Pancreas (tissue), 10 donors: ENCODE measurements at regions not wholly inside any gene's neighbourhood (a gene's known extent, or its start where the extent isn't known, plus 50 kb on each side); places are given as distances from the start of the nearest gene placed in this dataset.

ENCODE experiments used
- ATAC-seq, 4 donors: fragments of 200-7000 bp; cut with Tn5 transposase; one replicate each; pipeline versions ENCODE4 v1.8.0 to v1.9.1; 2020; ENCODE audit warnings: mild to moderate bottlenecking in 4 of 4, moderate library complexity in 4 of 4
- DNase-seq, 6 donors: peaks; one replicate each; pipeline ENCODE4 v3.0.0-alpha.2; 2020
- FAIRE-seq: peaks from 2 replicates; lab custom pipeline; 2012; peaks lifted over from hg19 to GRCh38; lab: Jason Lieb, UNC
- H3K27ac ChIP-seq, 4 donors: fragments of 200-600 bp; sonication (generic); 1 replicate in 3 of 4; 2 replicates in 1 of 4; pipeline versions ENCODE4 v1.5.0 to v1.8.0; 2020
- H3K27me3 ChIP-seq, 4 donors: fragments of 200-600 bp; one replicate each; pipeline ENCODE4 v1.8.0; 2021
- H3K36me3 ChIP-seq, 3 donors: fragments of 200-600 bp; sonication (generic) in 1 of 3; one replicate each; pipeline versions ENCODE4 v1.5.0 to v1.8.0; 2020 to 2021
- H3K4me1 ChIP-seq, 3 donors: fragments of 200-600 bp; one replicate each; pipeline ENCODE4 v1.8.0; 2021
- H3K4me3 ChIP-seq, 4 donors: fragments of 200-600 bp; sonication (generic) in 2 of 4; one replicate each; pipeline versions ENCODE4 v1.5.0 to v1.8.0; 2020 to 2021
- H3K9me3 ChIP-seq, 4 donors: fragments of 200-600 bp; one replicate each; pipeline ENCODE4 v1.8.0; 2021
- WGBS, 2 donors: extraction: QIAGEN DNeasy Blood & Tissue Kit; methylation state at CpG; one replicate each; pipeline ENCODE4 v1.1.7; 2013; 5-methylcytosine and 5-hydroxymethylcytosine counted together
- intact Hi-C, 3 donors: fragments of 100-400 bp; cut with DNase I; formaldehyde crosslinking; loops; one replicate each; pipeline versions ENCODE4 v1.11.1 to v1.14.2; 2022
- TF ChIP-seq, protein P1 (sequence below), 4 donors: fragments of 200-600 bp; sonication (generic) in 3 of 4; IDR thresholded peaks; one replicate each; pipeline versions ENCODE4 v1.5.0 to v1.8.0; 2021; ENCODE audit warnings: antibody characterized with exemption in 4 of 4
- donor health status: healthy with polysubstance abuse.
- donor health status: DM: no; HTN: no; CAD: no; lungs with moderate emphysema.
- donor health status: DM: no; HTN: no; CAD: no.
- donor health status: control.
- donor health status: control.
- donor health status: Bipolar disorder and iron deficiency.
- donor health status: DM: yes; HTN: yes; CAD: no.
- donor health status: DM: no; HTN: no; CAD: no.
- donor health status: DM: no; HTN: no; CAD: no.
- donor health status: DM: yes; HTN: yes; CAD: no.

- no peak overlapping the region for H3K4me3 ChIP-seq
- intact Hi-C loops: no loop called here
- TF ChIP-seq, protein P1, sequence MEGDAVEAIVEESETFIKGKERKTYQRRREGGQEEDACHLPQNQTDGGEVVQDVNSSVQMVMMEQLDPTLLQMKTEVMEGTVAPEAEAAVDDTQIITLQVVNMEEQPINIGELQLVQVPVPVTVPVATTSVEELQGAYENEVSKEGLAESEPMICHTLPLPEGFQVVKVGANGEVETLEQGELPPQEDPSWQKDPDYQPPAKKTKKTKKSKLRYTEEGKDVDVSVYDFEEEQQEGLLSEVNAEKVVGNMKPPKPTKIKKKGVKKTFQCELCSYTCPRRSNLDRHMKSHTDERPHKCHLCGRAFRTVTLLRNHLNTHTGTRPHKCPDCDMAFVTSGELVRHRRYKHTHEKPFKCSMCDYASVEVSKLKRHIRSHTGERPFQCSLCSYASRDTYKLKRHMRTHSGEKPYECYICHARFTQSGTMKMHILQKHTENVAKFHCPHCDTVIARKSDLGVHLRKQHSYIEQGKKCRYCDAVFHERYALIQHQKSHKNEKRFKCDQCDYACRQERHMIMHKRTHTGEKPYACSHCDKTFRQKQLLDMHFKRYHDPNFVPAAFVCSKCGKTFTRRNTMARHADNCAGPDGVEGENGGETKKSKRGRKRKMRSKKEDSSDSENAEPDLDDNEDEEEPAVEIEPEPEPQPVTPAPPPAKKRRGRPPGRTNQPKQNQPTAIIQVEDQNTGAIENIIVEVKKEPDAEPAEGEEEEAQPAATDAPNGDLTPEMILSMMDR (IDR thresholded peaks at IDR 0.05): no peak
- no peak for DNase-seq
- no peaks in the 10 kb centered on the region for H3K9me3 ChIP-seq
- no peaks in the 10 kb centered on the region for H3K4me1 ChIP-seq
- no peaks in the 10 kb centered on the region for H3K36me3 ChIP-seq
- H3K27ac ChIP-seq: no peak overlapping the region
- no peak for ATAC-seq
- WGBS, 2 donors: 26 to 28% methylated on average over 6 of the region's 6 CpGs
- FAIRE-seq: no peak
- H3K27me3 ChIP-seq: no peaks in the 10 kb centered on the region
Measured at GRCh38 chr10:6763423-6763822, 183.3 kb upstream of the PRKCQ start.

- Histone ChIP-seq H3K9me3 (no peaks in the 10 kb centered on the region), H3K27me3 (no peaks in the 10 kb centered on the region), H3K4me3 (no peak overlapping the region), H3K36me3 (no peaks in the 10 kb centered on the region), H3K27ac (no peak overlapping the region), H3K4me1 (no peaks in the 10 kb centered on the region)
- WGBS, 2 donors: 23 to 24% methylated on average over 5 of the region's 5 CpGs
- intact Hi-C loops: no loop called here
- no peak for FAIRE-seq
- DNase-seq: no peak
- TF ChIP-seq, protein P1 (IDR thresholded peaks at IDR 0.05): no peak
- ATAC-seq: no peak
Measured at GRCh38 chr10:6763001-6763400, 182.9 kb upstream of the PRKCQ start.

DNA sequence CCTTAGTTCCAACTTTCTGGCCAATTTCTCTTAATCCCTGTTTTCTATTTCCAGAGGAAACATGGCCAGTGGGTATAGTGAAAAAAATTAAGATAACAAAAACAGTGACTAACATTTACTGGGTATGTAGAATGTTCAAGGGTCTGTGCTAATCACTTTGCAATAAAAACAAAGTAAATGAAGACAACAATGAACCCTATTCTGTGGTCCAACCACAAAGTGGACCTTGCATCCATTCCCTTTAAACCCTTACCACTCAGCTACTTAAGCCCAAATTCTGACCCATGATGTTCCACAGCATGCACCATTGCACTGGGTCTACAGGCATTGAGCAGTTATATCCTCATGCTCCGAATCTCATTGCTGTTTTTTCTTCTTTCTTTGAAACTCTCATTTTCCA, 179.9 kb upstream of the PRKCQ start:
- TF ChIP-seq, protein P1 (IDR thresholded peaks at IDR 0.05): no peak
- WGBS, 2 donors: 63 to 73% methylated on average over 1 of the region's 1 CpG
- intact Hi-C loops: no loop called here
- H3K4me3 ChIP-seq: no peak overlapping the region
- ATAC-seq (no peak), DNase-seq (no peak), FAIRE-seq (no peak)
- H3K4me1 ChIP-seq: no peaks in the 10 kb centered on the region
- H3K27ac ChIP-seq: no peak overlapping the region
- no peaks in the 10 kb centered on the region for H3K9me3 ChIP-seq
- no peaks in the 10 kb centered on the region for H3K27me3 ChIP-seq
- H3K36me3 ChIP-seq: no peaks in the 10 kb centered on the region

DNA sequence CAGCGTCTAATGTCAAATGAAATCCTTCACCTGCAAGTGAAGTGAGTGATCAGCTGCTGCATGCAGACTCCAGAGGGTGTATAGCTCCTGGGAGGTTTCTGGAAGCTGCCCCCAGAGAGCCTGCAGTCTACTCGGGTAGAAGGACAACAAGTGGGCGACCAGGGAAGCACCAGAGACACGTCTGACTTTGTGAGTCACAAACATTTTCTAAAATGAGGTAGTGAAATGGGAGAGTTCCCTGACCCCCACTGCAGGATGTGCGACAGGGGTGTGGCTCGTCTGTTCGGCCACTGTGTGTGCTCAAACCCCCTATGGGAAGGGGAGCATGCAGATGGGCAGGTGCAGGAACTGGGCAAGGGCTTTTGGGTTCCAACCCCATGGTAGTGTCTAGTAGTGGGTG, 177.1 kb upstream of the PRKCQ start:
- TF ChIP-seq, protein P1 (IDR thresholded peaks at IDR 0.05): no peak
- Histone ChIP-seq H3K4me3 (no peak overlapping the region), H3K36me3 (no peaks in the 10 kb centered on the region), H3K4me1 (no peaks in the 10 kb centered on the region), H3K9me3 (no peaks in the 10 kb centered on the region), H3K27ac (no peak overlapping the region), H3K27me3 (no peaks in the 10 kb centered on the region)
- ATAC-seq (no peak), FAIRE-seq (no peak), DNase-seq (no peak)
- intact Hi-C loops: no loop called here
- 40 to 48% methylated on average over 7 of the region's 7 CpGs for WGBS, 2 donors

DNA sequence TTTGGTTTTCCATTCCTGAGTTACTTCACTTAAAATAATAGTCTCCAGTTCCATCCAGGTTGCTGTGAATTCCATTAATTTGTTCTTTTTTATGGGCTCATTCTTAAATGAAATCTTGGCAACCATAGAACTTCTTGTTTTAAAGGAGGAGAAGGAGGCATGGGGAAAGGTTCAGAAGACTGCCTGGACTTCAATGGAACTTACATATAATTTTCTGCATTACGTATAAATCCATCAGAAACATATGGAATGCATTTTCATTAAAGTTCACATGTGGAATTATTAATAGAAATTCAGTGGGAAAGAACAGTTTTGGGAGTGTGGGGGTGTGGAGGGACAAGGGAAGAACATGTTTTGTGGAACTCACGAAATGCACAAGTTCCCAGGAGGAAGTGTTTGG, 176.6 kb upstream of the PRKCQ start:
- ATAC-seq (no peak), DNase-seq (no peak), FAIRE-seq (no peak)
- Histone ChIP-seq H3K36me3 (no peaks in the 10 kb centered on the region), H3K4me3 (no peak overlapping the region), H3K27ac (no peak overlapping the region), H3K27me3 (no peaks in the 10 kb centered on the region), H3K9me3 (no peaks in the 10 kb centered on the region), H3K4me1 (no peaks in the 10 kb centered on the region)
- TF ChIP-seq, protein P1 (IDR thresholded peaks at IDR 0.05): no peak
- 55 to 60% methylated on average over 2 of the region's 2 CpGs for WGBS, 2 donors
- intact Hi-C loops: no loop called here
